ENCODE measurements at regions not wholly inside any gene's neighbourhood (a gene's known extent, or its start where the extent isn't known, plus 50 kb on each side); places are given as distances from the start of the nearest gene placed in this dataset.

- TF ChIP-seq CTCF (IDR thresholded peaks at IDR 0.05) (no peak), PBX3 (IDR thresholded peaks at IDR 0.05) (no peak), IRF3 (IDR thresholded peaks at IDR 0.05; ENCODE audit: low read depth, low read length) (no peak), TAF1 (IDR thresholded peaks at IDR 0.05; ENCODE audit: borderline replicate concordance, low read depth, low read length) (no peak), POLR2AphosphoS5 (IDR thresholded peaks at IDR 0.05; ENCODE audit: low read depth, low read length) (no peak)
These were observed 699.6 kb downstream of the MCTP2 start for GRCh38 chr15:94930960-94931359.
